ENCODE measurements at regions not wholly inside any gene's neighbourhood (a gene's known extent, or its start where the extent isn't known, plus 50 kb on each side); places are given as distances from the start of the nearest gene placed in this dataset.

- H3K4me3 ChIP-seq (ENCODE audit: control insufficient read depth in 1 of 7, extremely low read depth in 1 of 7, insufficient read depth in 4 of 7, low read depth in 2 of 7, low read length in 6 of 7), result no peak overlapping the region
- ChIA-PET CTCF (no interaction called here), POLR2A (no interaction called here)
- H3K4me1 ChIP-seq (ENCODE audit: control extremely low read depth in 1 of 4, control insufficient read depth in 4 of 4, insufficient read depth in 4 of 4, low read length in 3 of 4), result no peaks in the 10 kb centered on the region
- H3K36me3 ChIP-seq (ENCODE audit: control insufficient read depth in 4 of 4, insufficient read depth in 4 of 4, low read length in 3 of 4), result no peaks in the 10 kb centered on the region
- no peak overlapping the region for H3K27ac ChIP-seq (ENCODE audit: insufficient read depth in 1 of 2, low read depth in 1 of 2, low read length in 2 of 2, poor library complexity in 1 of 2, severe bottlenecking in 2 of 2)
- 100% methylated on average over 2 of the region's 3 CpGs for WGBS (ENCODE audit: insufficient coverage)
- no peaks in the 10 kb centered on the region for H3K27me3 ChIP-seq (replicated peaks in 2 of 5; ENCODE audit: control insufficient read depth in 4 of 5, insufficient read depth in 5 of 5, low read length in 4 of 5)
- peaks cover 0 to 2% (median 0%) of the 10 kb centered on the region in 5 experiments for H3K9me3 ChIP-seq (ENCODE audit: control extremely low read depth in 1 of 5, control insufficient read depth in 4 of 5, insufficient read depth in 2 of 5, low read depth in 1 of 5, low read length in 4 of 5)
- DNase-seq, result no peak
These were observed 126.9 kb downstream of the GALC start for GRCh38 chr14:87866116-87866515.

GRCh38 chr14:87864356-87865270 is 128.4 kb downstream of the GALC start:
- Histone ChIP-seq H3K36me3 (ENCODE audit: control insufficient read depth in 4 of 4, insufficient read depth in 4 of 4, low read length in 3 of 4) (no peaks in the 10 kb centered on the region), H3K4me1 (ENCODE audit: control extremely low read depth in 1 of 4, control insufficient read depth in 4 of 4, insufficient read depth in 4 of 4, low read length in 3 of 4) (no peaks in the 10 kb centered on the region), H3K4me3 (ENCODE audit: control insufficient read depth in 1 of 7, extremely low read depth in 1 of 7, insufficient read depth in 4 of 7, low read depth in 2 of 7, low read length in 6 of 7) (no peak overlapping the region), H3K27ac (ENCODE audit: insufficient read depth in 1 of 2, low read depth in 1 of 2, low read length in 2 of 2, poor library complexity in 1 of 2, severe bottlenecking in 2 of 2) (no peak overlapping the region), H3K27me3 (replicated peaks in 2 of 5; ENCODE audit: control insufficient read depth in 4 of 5, insufficient read depth in 5 of 5, low read length in 4 of 5) (no peaks in the 10 kb centered on the region), H3K9me3 (ENCODE audit: control extremely low read depth in 1 of 5, control insufficient read depth in 4 of 5, insufficient read depth in 2 of 5, low read depth in 1 of 5, low read length in 4 of 5) (peaks cover 0 to 2% (median 0%) of the 10 kb centered on the region in 5 experiments)
- ChIA-PET POLR2A (no interaction called here), CTCF (no interaction called here)
- no peak for DNase-seq
- WGBS (ENCODE audit: insufficient coverage), result 77% methylated on average over 7 of the region's 7 CpGs

- Histone ChIP-seq H3K27ac (ENCODE audit: insufficient read depth in 1 of 2, low read depth in 1 of 2, low read length in 2 of 2, poor library complexity in 1 of 2, severe bottlenecking in 2 of 2) (no peak overlapping the region), H3K4me1 (ENCODE audit: control extremely low read depth in 1 of 4, control insufficient read depth in 4 of 4, insufficient read depth in 4 of 4, low read length in 3 of 4) (no peaks in the 10 kb centered on the region)
- WGBS (ENCODE audit: insufficient coverage), result 100% methylated on average over 1 of the region's 3 CpGs
These were observed 129.9 kb downstream of the GALC start for GRCh38 chr14:87863047-87863446.

GRCh38 chr14:87852107-87852506 is 140.9 kb downstream of the GALC start:
- H3K27ac ChIP-seq (ENCODE audit: insufficient read depth in 1 of 2, low read depth in 1 of 2, low read length in 2 of 2, poor library complexity in 1 of 2, severe bottlenecking in 2 of 2), result no peak overlapping the region
- ChIA-PET POLR2A (no interaction called here), CTCF (no interaction called here)
- no peaks in the 10 kb centered on the region for H3K36me3 ChIP-seq (ENCODE audit: control insufficient read depth in 4 of 4, insufficient read depth in 4 of 4, low read length in 3 of 4)
- H3K27me3 ChIP-seq (replicated peaks in 2 of 5; ENCODE audit: control insufficient read depth in 4 of 5, insufficient read depth in 5 of 5, low read length in 4 of 5), result no peaks in the 10 kb centered on the region
- no peak overlapping the region for H3K4me3 ChIP-seq (ENCODE audit: control insufficient read depth in 1 of 7, extremely low read depth in 1 of 7, insufficient read depth in 4 of 7, low read depth in 2 of 7, low read length in 6 of 7)
- no peak for DNase-seq
- H3K9me3 ChIP-seq (ENCODE audit: control extremely low read depth in 1 of 5, control insufficient read depth in 4 of 5, insufficient read depth in 2 of 5, low read depth in 1 of 5, low read length in 4 of 5), result peaks cover 0 to 2% (median 0%) of the 10 kb centered on the region in 5 experiments
- no peaks in the 10 kb centered on the region for H3K4me1 ChIP-seq (ENCODE audit: control extremely low read depth in 1 of 4, control insufficient read depth in 4 of 4, insufficient read depth in 4 of 4, low read length in 3 of 4)
- 97% methylated on average over 2 of the region's 3 CpGs for WGBS (ENCODE audit: insufficient coverage)

More at GRCh38 chr14:87863047-87863446, 129.9 kb downstream of the GALC start:
- ChIA-PET POLR2A (no interaction called here), CTCF (no interaction called here)
- DNase-seq, result no peak
- H3K27me3 ChIP-seq (replicated peaks in 2 of 5; ENCODE audit: control insufficient read depth in 4 of 5, insufficient read depth in 5 of 5, low read length in 4 of 5), result no peaks in the 10 kb centered on the region
- peaks cover 0 to 2% (median 0%) of the 10 kb centered on the region in 5 experiments for H3K9me3 ChIP-seq (ENCODE audit: control extremely low read depth in 1 of 5, control insufficient read depth in 4 of 5, insufficient read depth in 2 of 5, low read depth in 1 of 5, low read length in 4 of 5)
- no peak overlapping the region for H3K4me3 ChIP-seq (ENCODE audit: control insufficient read depth in 1 of 7, extremely low read depth in 1 of 7, insufficient read depth in 4 of 7, low read depth in 2 of 7, low read length in 6 of 7)
- H3K36me3 ChIP-seq (ENCODE audit: control insufficient read depth in 4 of 4, insufficient read depth in 4 of 4, low read length in 3 of 4), result no peaks in the 10 kb centered on the region

- Histone ChIP-seq H3K36me3 (ENCODE audit: control insufficient read depth in 4 of 4, insufficient read depth in 4 of 4, low read length in 3 of 4) (no peaks in the 10 kb centered on the region), H3K4me3 (ENCODE audit: control insufficient read depth in 1 of 7, extremely low read depth in 1 of 7, insufficient read depth in 4 of 7, low read depth in 2 of 7, low read length in 6 of 7) (no peak overlapping the region), H3K9me3 (ENCODE audit: control extremely low read depth in 1 of 5, control insufficient read depth in 4 of 5, insufficient read depth in 2 of 5, low read depth in 1 of 5, low read length in 4 of 5) (peaks cover 0 to 2% (median 0%) of the 10 kb centered on the region in 5 experiments), H3K27me3 (replicated peaks in 2 of 5; ENCODE audit: control insufficient read depth in 4 of 5, insufficient read depth in 5 of 5, low read length in 4 of 5) (no peaks in the 10 kb centered on the region), H3K4me1 (ENCODE audit: control extremely low read depth in 1 of 4, control insufficient read depth in 4 of 4, insufficient read depth in 4 of 4, low read length in 3 of 4) (no peaks in the 10 kb centered on the region), H3K27ac (ENCODE audit: insufficient read depth in 1 of 2, low read depth in 1 of 2, low read length in 2 of 2, poor library complexity in 1 of 2, severe bottlenecking in 2 of 2) (no peak overlapping the region)
- CTCF ChIA-PET, result no interaction called here
- POLR2A ChIA-PET, result no interaction called here
- 92% methylated on average over 2 of the region's 2 CpGs for WGBS (ENCODE audit: insufficient coverage)
- DNase-seq, result no peak
These were observed 141.8 kb downstream of the GALC start for GRCh38 chr14:87851190-87851589.

GRCh38 chr14:87847216-87847755 is 145.7 kb downstream of the GALC start:
- Histone ChIP-seq H3K9me3 (ENCODE audit: control extremely low read depth in 1 of 5, control insufficient read depth in 4 of 5, insufficient read depth in 2 of 5, low read depth in 1 of 5, low read length in 4 of 5) (no peaks in the 10 kb centered on the region), H3K36me3 (ENCODE audit: control insufficient read depth in 4 of 4, insufficient read depth in 4 of 4, low read length in 3 of 4) (no peaks in the 10 kb centered on the region), H3K27ac (ENCODE audit: insufficient read depth in 1 of 2, low read depth in 1 of 2, low read length in 2 of 2, poor library complexity in 1 of 2, severe bottlenecking in 2 of 2) (no peak overlapping the region), H3K27me3 (replicated peaks in 2 of 5; ENCODE audit: control insufficient read depth in 4 of 5, insufficient read depth in 5 of 5, low read length in 4 of 5) (no peaks in the 10 kb centered on the region), H3K4me1 (ENCODE audit: control extremely low read depth in 1 of 4, control insufficient read depth in 4 of 4, insufficient read depth in 4 of 4, low read length in 3 of 4) (no peaks in the 10 kb centered on the region), H3K4me3 (ENCODE audit: control insufficient read depth in 1 of 7, extremely low read depth in 1 of 7, insufficient read depth in 4 of 7, low read depth in 2 of 7, low read length in 6 of 7) (no peak overlapping the region)
- DNase-seq, result no peak
- WGBS (ENCODE audit: insufficient coverage), result 100% methylated on average over 2 of the region's 4 CpGs
- ChIA-PET POLR2A (no interaction called here), CTCF (no interaction called here)

GRCh38 chr14:87840906-87841305 is 152.1 kb downstream of the GALC start:
- no peaks in the 10 kb centered on the region for H3K9me3 ChIP-seq (ENCODE audit: control extremely low read depth in 1 of 5, control insufficient read depth in 4 of 5, insufficient read depth in 2 of 5, low read depth in 1 of 5, low read length in 4 of 5)
- no peak overlapping the region for H3K27ac ChIP-seq (ENCODE audit: insufficient read depth in 1 of 2, low read depth in 1 of 2, low read length in 2 of 2, poor library complexity in 1 of 2, severe bottlenecking in 2 of 2)
- H3K27me3 ChIP-seq (replicated peaks in 2 of 5; ENCODE audit: control insufficient read depth in 4 of 5, insufficient read depth in 5 of 5, low read length in 4 of 5), result no peaks in the 10 kb centered on the region
- H3K4me1 ChIP-seq (ENCODE audit: control extremely low read depth in 1 of 4, control insufficient read depth in 4 of 4, insufficient read depth in 4 of 4, low read length in 3 of 4), result no peaks in the 10 kb centered on the region
- DNase-seq, result no peak
- H3K4me3 ChIP-seq (ENCODE audit: control insufficient read depth in 1 of 7, extremely low read depth in 1 of 7, insufficient read depth in 4 of 7, low read depth in 2 of 7, low read length in 6 of 7), result no peak overlapping the region
- no CpG with 5 or more reads among the region's 2 CpGs for WGBS (ENCODE audit: insufficient coverage)
- ChIA-PET POLR2A (no interaction called here), CTCF (no interaction called here)
- no peaks in the 10 kb centered on the region for H3K36me3 ChIP-seq (ENCODE audit: control insufficient read depth in 4 of 4, insufficient read depth in 4 of 4, low read length in 3 of 4)

Measured in common myeloid progenitor, CD34-positive (primary cell).